Transverse colon (tissue), 4 donors: ENCODE measurements at regions not wholly inside any gene's neighbourhood (a gene's known extent, or its start where the extent isn't known, plus 50 kb on each side); places are given as distances from the start of the nearest gene placed in this dataset.

Source experiments
- CTCF ChIP-seq, 5 experiments: fragments of 200-600 bp in 3 of 5; fragments of 450-650 bp in 2 of 5; sonication (generic) in 3 of 5; IDR thresholded peaks; 1 replicate in 2 of 5; 2 replicates in 3 of 5; pipeline ENCODE4 v1.5.1; 2016 to 2017; ENCODE audit warnings: antibody characterized with exemption in 5 of 5, inconsistent platforms in 3 of 5, mild to moderate bottlenecking in 2 of 5, moderate library complexity in 1 of 5
- POLR2A ChIP-seq: fragments of 450-650 bp; IDR thresholded peaks from one replicate; pipeline ENCODE4 v1.6.1; 2016; ENCODE audit warnings: antibody characterized with exemption, mild to moderate bottlenecking, moderate library complexity
- POLR2AphosphoS5 ChIP-seq, 3 donors: sonication (generic); formaldehyde crosslinking; IDR thresholded peaks; one replicate each; pipeline ENCODE4 v1.6.1; 2016; ENCODE audit warnings: antibody characterized with exemption in 3 of 3

- TF ChIP-seq CTCF (IDR thresholded peaks at IDR 0.05) (no peak), POLR2A (no peak), POLR2AphosphoS5 (IDR thresholded peaks at IDR 0.05) (no peak)
These were observed 488.1 kb downstream of the IRX1 start for GRCh38 chr5:4083591-4084337.
